GM21423 (cell line): ENCODE measurements at regions not wholly inside any gene's neighbourhood (a gene's known extent, or its start where the extent isn't known, plus 50 kb on each side); places are given as distances from the start of the nearest gene placed in this dataset.
"Not testable (repeated sequence)": the region's sequence is repeated elsewhere in the genome, so short reads cannot be mapped to it uniquely, and the experiment has no call there.

Experiments used
- ATAC-seq: cut with Tn5 transposase; IDR thresholded peaks from one replicate; pipeline ENCODE4 v1.9.1; 2021; ENCODE audit warnings: mild to moderate bottlenecking, moderate library complexity; ENCODE audit not compliant: unreplicated experiment

GRCh38 chr3:153268564-153269279 is 106.7 kb downstream of the RAP2B start:
- no peak for ATAC-seq

DNA sequence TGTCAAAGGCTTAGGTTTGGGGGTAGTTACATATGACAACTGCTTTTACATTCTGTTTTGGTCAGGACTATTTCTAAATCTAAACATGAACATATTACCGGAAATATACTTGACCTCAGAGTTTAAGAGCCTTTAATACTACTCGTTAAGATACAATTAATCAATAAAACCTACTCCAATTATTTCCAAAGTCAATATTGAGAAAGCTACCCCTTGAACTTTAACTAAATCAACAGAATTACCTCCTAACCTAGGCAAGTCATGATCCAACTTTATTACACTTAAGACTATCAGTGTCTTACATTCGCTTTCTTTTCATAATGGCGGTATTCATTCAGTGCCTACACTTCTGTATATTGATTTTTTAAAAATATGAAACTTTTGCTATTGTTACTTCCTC is 107.7 kb downstream of the RAP2B start:
- ATAC-seq = no peak

GRCh38 chr3:153273217-153273616 is 111.2 kb downstream of the RAP2B start:
- ATAC-seq = no peak

GRCh38 chr3:153273767-153274435 is 111.9 kb downstream of the RAP2B start:
- ATAC-seq = no peak

DNA sequence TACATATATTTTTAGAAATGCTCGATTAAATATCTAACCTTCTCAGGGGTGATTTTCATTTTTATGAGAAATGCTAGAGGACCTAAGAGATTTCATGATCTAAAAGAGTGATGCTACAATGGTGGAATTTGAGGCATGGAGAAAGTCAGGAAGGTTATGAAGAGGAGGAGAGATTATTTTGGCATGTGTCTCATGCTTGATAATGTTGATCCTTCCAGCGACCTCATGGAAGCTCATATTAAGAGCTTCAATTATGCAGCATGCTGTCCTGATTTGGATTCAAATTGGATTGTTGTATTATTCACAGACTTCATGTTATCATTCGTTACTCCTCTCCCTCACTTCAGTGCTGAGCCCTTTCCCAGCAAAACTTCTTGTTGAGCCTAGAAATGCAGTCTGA is 112.5 kb downstream of the RAP2B start:
- no peak for ATAC-seq

DNA sequence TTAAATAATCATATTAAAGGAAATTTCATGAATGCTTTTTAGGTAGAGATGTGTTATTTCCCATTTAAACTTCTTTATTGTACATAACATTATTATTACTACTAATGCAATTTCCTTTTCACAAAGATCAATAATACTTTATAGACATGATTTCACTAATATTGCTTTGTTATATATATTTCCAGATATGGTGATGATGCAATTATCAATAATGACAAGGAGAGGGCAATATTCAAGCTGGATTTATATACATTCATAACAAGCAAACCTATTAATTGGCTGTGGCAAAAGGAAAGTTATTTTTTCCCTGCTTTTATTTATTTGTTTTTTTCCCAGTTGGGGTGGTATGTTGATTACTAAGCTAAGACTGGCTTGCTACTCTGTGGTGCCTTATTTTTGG is 113.5 kb downstream of the RAP2B start:
- no peak for ATAC-seq

DNA sequence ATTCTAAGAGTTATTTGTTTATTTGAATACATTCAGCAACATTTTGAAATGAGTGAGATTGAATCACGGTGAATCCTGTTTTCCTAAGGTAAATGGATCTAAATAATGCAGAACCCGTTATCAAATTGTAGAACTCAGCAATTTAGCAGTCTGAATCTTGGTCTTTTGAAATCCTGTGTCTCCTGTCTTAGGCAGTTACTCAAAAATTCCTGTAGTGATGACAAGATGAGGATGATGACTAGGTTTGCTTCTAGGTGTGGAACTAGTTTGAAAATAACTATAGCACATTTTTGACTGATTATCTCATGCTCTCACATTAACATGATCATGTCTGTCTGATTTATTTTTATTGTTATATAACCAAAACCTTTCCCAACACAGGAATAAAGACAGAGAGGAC is 115.0 kb downstream of the RAP2B start:
- ATAC-seq = no peak

GRCh38 chr3:153281236-153281997 is 119.4 kb downstream of the RAP2B start:
- not testable (repeated sequence) for ATAC-seq

DNA sequence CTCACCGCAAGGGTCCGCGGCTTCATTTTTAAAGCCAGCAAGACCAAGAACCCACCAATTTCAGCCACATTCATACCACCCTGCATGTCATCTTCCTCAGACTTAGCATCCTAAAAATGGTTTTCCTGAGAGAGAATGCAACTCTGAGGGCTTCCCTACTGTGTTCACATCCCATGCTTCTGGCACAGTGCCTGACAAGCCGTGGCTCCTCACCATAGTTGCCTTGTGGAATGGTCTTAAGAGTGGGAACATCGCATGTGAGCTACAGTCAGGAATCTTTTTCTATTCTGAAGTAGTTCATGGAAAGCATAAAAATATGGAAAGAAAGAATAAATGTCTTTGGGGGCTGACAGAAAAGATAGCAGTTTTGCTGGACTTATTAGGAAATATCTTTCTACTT is 120.3 kb downstream of the RAP2B start:
- no peak for ATAC-seq

DNA sequence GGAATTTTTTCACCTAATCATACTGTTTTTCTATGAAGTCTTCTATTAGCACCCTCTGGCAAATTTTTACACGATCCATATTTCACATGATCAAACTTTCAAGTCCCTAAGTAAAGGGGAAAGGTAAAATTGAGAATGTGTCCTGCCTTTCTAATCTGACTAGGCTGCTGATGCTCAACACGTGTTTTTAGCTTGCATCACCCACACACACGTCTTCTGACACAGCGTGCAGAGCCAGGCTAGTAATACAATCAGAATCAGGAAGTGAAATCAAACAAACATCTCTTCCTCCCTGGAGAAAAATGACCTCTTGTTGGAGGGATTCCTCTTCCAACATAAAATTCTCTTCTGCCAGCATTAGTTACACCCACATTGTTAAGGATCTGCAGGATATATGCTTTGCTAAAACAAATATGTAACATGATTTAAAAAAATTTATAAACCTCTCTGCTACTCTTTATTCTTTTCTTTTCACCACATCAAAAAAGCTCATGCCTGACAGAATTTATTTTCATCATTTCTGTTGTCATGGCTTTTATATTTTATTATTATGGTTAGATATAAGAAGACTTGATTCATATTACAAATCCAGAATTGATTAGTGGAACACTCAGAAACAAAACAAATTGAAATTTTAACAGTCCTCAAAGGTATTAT is 122.4 kb downstream of the RAP2B start:
- ATAC-seq = peak; percentile 51

DNA sequence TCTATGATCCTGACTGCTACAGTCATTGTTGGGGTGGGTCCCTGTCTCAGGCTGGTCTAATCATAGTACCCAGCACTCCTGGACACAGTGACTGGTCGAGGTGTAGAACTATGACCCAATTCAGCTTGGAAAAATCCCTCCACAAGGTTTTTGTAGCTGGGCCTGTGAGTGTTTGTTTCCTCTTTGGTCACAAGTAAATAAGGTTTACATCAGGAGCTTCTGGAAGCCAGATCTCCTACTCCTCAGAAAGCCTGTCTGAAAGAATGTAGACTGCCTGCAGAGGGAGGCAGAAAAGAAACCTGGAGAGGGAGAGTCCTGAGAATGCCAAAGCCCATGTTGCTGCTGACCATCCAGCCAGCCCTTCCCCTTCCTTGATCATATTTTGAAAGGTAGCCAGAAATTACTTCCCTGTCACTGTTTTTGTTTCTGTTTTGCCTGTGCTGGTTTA is 123.2 kb downstream of the RAP2B start:
- no peak for ATAC-seq

DNA sequence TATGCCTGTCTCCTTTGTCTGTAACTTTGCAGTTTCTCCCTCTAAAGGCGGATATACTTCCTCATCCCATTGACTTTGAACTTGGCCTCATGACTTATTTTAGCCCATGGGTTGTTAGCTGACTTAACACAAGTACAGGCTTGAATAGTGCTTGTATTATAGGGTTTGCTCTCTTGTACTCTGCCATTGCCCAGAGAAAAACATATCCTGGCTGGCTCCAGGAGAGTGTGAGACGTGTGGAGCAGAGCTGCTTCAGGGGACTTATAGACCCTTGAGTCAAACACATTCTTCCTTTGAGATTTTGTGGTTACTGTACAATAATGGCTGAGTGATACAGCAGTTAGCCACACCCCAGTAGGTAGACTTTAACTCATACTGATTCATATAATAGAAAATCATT is 124.0 kb downstream of the RAP2B start:
- no peak for ATAC-seq

- ATAC-seq = no peak
Observed at GRCh38 chr3:153287017-153287416, 125.0 kb downstream of the RAP2B start.

GRCh38 chr3:153289334-153289808 is 127.3 kb downstream of the RAP2B start:
- no peak for ATAC-seq

GRCh38 chr3:153290268-153291015 is 128.4 kb downstream of the RAP2B start:
- ATAC-seq = no peak

GRCh38 chr3:153291059-153291685 is 129.1 kb downstream of the RAP2B start:
- ATAC-seq = no peak

GRCh38 chr3:153293265-153293664 is 131.2 kb downstream of the RAP2B start:
- ATAC-seq = no peak

DNA sequence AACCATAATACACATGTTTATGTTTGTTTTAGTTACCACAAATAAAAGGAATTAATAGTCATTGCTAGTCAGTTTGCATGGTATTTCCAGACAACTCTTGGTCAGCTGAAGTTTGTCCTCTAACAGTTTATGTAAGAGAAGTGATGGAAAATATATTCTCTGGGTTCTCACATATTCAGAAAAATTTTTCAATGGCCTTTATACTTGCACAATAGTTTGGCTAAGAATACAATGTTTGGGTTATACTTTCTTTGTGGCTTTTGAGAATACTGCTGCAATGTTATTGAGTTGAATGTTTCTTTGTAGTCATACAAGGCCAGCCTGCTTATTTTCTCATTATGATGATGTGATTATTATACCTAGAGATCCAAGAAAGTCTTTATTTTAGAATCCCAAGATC is 133.9 kb downstream of the RAP2B start:
- ATAC-seq = no peak

GRCh38 chr3:153305189-153305588 is 143.2 kb downstream of the RAP2B start:
- no peak for ATAC-seq

GRCh38 chr3:153311541-153311940 is 149.5 kb downstream of the RAP2B start:
- ATAC-seq = no peak
